HEK293T (cell line): ENCODE measurements at regions not wholly inside any gene's neighbourhood (a gene's known extent, or its start where the extent isn't known, plus 50 kb on each side); places are given as distances from the start of the nearest gene placed in this dataset.
"Not testable (repeated sequence)": the region's sequence is repeated elsewhere in the genome, so short reads cannot be mapped to it uniquely, and the experiment has no call there.

Experiments
- CTCF ChIA-PET: fragments of 350-600 bp; formaldehyde crosslinking; extraction: SDS; loops from one replicate; lab custom pipeline; 2021; ENCODE audit warnings: antibody characterized with exemption, inconsistent platforms; lab: Yijun Ruan, JAX
- POLR2A ChIA-PET: fragments of 350-600 bp; formaldehyde crosslinking; extraction: SDS; loops from one replicate; lab custom pipeline; 2020; ENCODE audit warnings: antibody characterized with exemption, inconsistent platforms; lab: Yijun Ruan, JAX
- DNase-seq: peaks from one replicate; pipeline ENCODE4 v3.0.0; 2012; ENCODE audit warnings: mixed read lengths; ENCODE audit errors: extremely low spot score
- ARNT ChIP-seq: fragments of 450-650 bp; IDR thresholded peaks from 2 replicates; pipeline ENCODE4 v1.6.1; 2017; ENCODE audit warnings: mild to moderate bottlenecking
- BHLHE40 ChIP-seq: fragments of 450-650 bp; IDR thresholded peaks from 2 replicates; pipeline ENCODE4 v1.6.1; 2016; ENCODE audit warnings: mild to moderate bottlenecking, moderate library complexity, borderline replicate concordance
- CTBP1 ChIP-seq: fragments of 450-650 bp; IDR thresholded peaks from 2 replicates; pipeline ENCODE4 v1.6.1; 2016; ENCODE audit warnings: borderline replicate concordance
- ELF4 ChIP-seq: fragments of 450-650 bp; IDR thresholded peaks from 2 replicates; pipeline ENCODE4 v1.6.1; 2017; ENCODE audit warnings: antibody characterized with exemption
- FOXA1 ChIP-seq: fragments of 450-650 bp; IDR thresholded peaks from 2 replicates; pipeline ENCODE4 v1.6.1; 2016; ENCODE audit warnings: mild to moderate bottlenecking
- FOXK2 ChIP-seq: fragments of 450-650 bp; IDR thresholded peaks from 2 replicates; pipeline ENCODE4 v1.6.1; 2016; ENCODE audit warnings: mild to moderate bottlenecking
- FOXM1 ChIP-seq: fragments of 450-650 bp; IDR thresholded peaks from 2 replicates; pipeline ENCODE4 v1.6.1; 2017; ENCODE audit warnings: mild to moderate bottlenecking, borderline replicate concordance
- HDGF ChIP-seq: fragments of 450-650 bp; IDR thresholded peaks from 2 replicates; pipeline ENCODE4 v1.6.1; 2017; ENCODE audit warnings: antibody characterized with exemption, borderline replicate concordance
- L3MBTL2 ChIP-seq: fragments of 450-650 bp; conservative IDR thresholded peaks from 2 replicates; pipeline ENCODE4 v1.6.1; 2016; ENCODE audit warnings: mild to moderate bottlenecking
- LEF1 ChIP-seq: fragments of 450-650 bp; IDR thresholded peaks from 2 replicates; pipeline ENCODE4 v1.6.1; 2017; ENCODE audit warnings: mild to moderate bottlenecking, borderline replicate concordance
- SP1 ChIP-seq: fragments of 450-650 bp; IDR thresholded peaks from 2 replicates; pipeline ENCODE4 v1.6.1; 2017
- SUZ12 ChIP-seq: fragments of 450-650 bp; IDR thresholded peaks from 2 replicates; pipeline ENCODE4 v1.6.1; 2016; ENCODE audit warnings: mild to moderate bottlenecking
- TARDBP ChIP-seq: fragments of 450-650 bp; IDR thresholded peaks from 2 replicates; pipeline ENCODE4 v1.6.1; 2016
- ZNF384 ChIP-seq: fragments of 450-650 bp; IDR thresholded peaks from 2 replicates; pipeline ENCODE4 v1.6.1; 2016
- TF ChIP-seq, protein P1 (sequence below): fragments of 450-650 bp; IDR thresholded peaks from 2 replicates; pipeline ENCODE4 v1.6.1; 2016

DNA sequence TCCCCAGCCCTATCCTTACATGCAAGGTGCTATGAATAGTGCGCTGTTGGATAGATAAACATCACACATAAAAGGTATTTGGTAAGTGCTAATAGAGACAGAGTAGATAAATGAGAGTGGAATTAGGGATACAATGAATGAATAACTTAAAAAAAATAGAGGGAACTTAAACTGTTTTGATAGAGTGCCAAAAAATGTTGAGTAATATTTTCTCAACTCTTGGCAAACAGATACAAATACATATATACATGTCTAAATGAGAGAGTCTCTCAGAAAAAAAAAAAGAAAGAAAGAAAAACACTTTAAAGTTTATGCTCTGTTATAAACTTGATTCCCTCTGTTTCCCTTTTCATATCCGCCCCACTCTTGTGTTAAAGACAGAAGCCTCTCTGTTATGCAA, 667.4 kb downstream of the ROBO2 start:
- no peak for DNase-seq
- ChIA-PET CTCF (no interaction called here), POLR2A (no interaction called here)
- TF ChIP-seq ARNT (no peak), L3MBTL2 (no peak), SUZ12 (no peak), HDGF (no peak), BHLHE40 (no peak), CTBP1 (no peak), ELF4 (no peak), SP1 (no peak), FOXA1 (no peak), TARDBP (no peak)
- TF ChIP-seq, protein P1, sequence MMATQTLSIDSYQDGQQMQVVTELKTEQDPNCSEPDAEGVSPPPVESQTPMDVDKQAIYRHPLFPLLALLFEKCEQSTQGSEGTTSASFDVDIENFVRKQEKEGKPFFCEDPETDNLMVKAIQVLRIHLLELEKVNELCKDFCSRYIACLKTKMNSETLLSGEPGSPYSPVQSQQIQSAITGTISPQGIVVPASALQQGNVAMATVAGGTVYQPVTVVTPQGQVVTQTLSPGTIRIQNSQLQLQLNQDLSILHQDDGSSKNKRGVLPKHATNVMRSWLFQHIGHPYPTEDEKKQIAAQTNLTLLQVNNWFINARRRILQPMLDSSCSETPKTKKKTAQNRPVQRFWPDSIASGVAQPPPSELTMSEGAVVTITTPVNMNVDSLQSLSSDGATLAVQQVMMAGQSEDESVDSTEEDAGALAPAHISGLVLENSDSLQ: no peak

DNA sequence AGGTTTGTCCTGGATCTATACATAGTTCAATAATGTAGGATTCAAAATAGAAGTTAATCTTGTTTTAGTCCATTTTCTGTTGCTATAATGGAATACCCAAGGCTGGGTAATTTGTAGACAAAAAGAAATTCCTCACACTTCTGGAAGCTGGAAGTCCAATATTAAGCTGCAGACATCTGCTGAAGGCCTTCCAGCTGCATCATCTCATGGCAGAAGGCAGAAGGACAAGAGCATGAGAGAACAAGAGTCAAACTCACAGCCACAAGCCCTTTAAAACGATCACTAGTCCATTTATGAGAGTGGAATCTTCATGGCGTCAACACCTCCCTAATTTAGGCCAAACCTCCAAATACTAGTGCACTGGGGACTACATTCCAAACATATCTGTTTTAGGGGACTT, 669.3 kb downstream of the ROBO2 start:
- CTCF ChIA-PET: no interaction called here
- DNase-seq: no peak
- POLR2A ChIA-PET: no interaction called here
- TF ChIP-seq FOXA1: no peak
- no peak for TF ChIP-seq FOXM1

- ChIA-PET CTCF (no interaction called here), POLR2A (no interaction called here)
- DNase-seq: no peak
- no peak for TF ChIP-seq CTBP1
- TF ChIP-seq ARNT: no peak
- TF ChIP-seq BHLHE40: no peak
- no peak for TF ChIP-seq ELF4
- TF ChIP-seq SUZ12: no peak
- no peak for TF ChIP-seq TARDBP
- TF ChIP-seq FOXM1: no peak
- no peak for TF ChIP-seq SP1
- no peak for TF ChIP-seq LEF1
- TF ChIP-seq FOXA1: no peak
- TF ChIP-seq L3MBTL2: no peak
- TF ChIP-seq ZNF384: no peak
Measured at GRCh38 chr3:77718311-77718710, 678.4 kb downstream of the ROBO2 start.

GRCh38 chr3:77720460-77720971, 680.6 kb downstream of the ROBO2 start:
- ChIA-PET CTCF (no interaction called here), POLR2A (no interaction called here)
- no peak for TF ChIP-seq ELF4
- no peak for TF ChIP-seq TARDBP
- TF ChIP-seq ZNF384: no peak
- TF ChIP-seq BHLHE40: no peak
- TF ChIP-seq HDGF: no peak
- TF ChIP-seq ARNT: no peak
- TF ChIP-seq FOXA1: no peak
- no peak for TF ChIP-seq FOXM1
- no peak for TF ChIP-seq FOXK2
- DNase-seq: no peak

DNA sequence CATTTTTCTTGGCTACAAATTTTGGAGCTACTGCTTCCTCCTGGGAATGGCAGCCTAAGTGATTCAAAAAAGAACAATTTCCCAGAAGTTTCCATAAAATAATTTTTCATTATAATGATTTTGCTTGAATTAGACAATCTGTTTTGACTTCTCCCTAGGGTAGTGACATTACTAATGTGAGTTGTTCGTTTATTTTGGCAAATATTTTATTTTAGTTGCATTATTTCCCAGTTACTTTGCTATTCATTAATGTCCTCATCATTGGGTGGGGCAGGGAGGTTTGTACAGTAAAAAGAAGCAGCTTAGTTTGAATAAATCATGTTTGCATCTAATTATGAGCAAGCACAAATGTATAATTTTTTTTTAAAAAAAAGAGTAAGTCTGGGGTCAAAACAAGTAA, 686.6 kb downstream of the ROBO2 start:
- POLR2A ChIA-PET: no interaction called here
- TF ChIP-seq L3MBTL2 (no peak), BHLHE40 (no peak), FOXM1 (no peak), FOXA1 (no peak), ZNF384 (no peak), CTBP1 (no peak), HDGF (no peak), LEF1 (no peak), SP1 (no peak), ARNT (no peak), FOXK2 (no peak), SUZ12 (no peak)
- TF ChIP-seq, protein P1: no peak
- CTCF ChIA-PET: no interaction called here
- DNase-seq: no peak

GRCh38 chr3:77746048-77746447, 706.1 kb downstream of the ROBO2 start:
- no peak for TF ChIP-seq FOXA1
- DNase-seq: no peak
- ChIA-PET CTCF (no interaction called here), POLR2A (no interaction called here)

DNA sequence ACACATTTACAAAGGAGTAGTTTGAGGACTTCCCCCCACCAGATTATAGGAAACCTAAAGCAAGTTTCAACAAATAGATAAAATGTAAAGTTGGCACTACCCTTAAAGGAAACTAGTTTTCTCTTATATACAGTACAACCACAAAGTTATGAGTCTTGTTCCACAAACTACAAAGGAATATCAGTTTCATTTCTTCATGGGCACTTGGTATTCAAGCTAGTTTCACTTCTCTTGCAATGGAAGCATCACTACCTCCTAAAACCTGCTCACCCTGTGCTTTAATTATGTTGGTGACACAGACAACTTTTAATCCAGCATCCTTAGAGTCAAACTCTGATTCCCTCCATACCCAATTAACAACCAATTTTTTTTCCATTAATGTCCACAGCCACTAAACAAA, 707.0 kb downstream of the ROBO2 start:
- POLR2A ChIA-PET: no interaction called here
- no peak for DNase-seq
- TF ChIP-seq CTBP1: no peak
- CTCF ChIA-PET: no interaction called here

GRCh38 chr3:77756397-77756975, 716.6 kb downstream of the ROBO2 start:
- DNase-seq, CTCF ChIA-PET, POLR2A ChIA-PET: not testable (repeated sequence)
